ENCODE measurements at regions not wholly inside any gene's neighbourhood (a gene's known extent, or its start where the extent isn't known, plus 50 kb on each side); places are given as distances from the start of the nearest gene placed in this dataset.
"Not testable (repeated sequence)": the region's sequence is repeated elsewhere in the genome, so short reads cannot be mapped to it uniquely, and the experiment has no call there.

GRCh38 chr10:123221418-123221817 is 67.2 kb downstream of the BUB3 start:
- no peaks in the 10 kb centered on the region for H3K27me3 ChIP-seq
- no peak for TF ChIP-seq CTCF (IDR thresholded peaks at IDR 0.05)
- no peaks in the 10 kb centered on the region for H3K4me1 ChIP-seq
- H3K27ac ChIP-seq, result no peak overlapping the region
- DNase-seq (ENCODE audit: low spot score), result no peak
- H3K9me3 ChIP-seq, result peaks cover 0 to 1% of the 10 kb centered on the region in 2 donors
- H3K36me3 ChIP-seq, result no peaks in the 10 kb centered on the region
- H3K4me3 ChIP-seq, result no peak overlapping the region

- no peak for DNase-seq (ENCODE audit: low spot score)
- H3K4me1 ChIP-seq, result no peaks in the 10 kb centered on the region
- no peak overlapping the region for H3K27ac ChIP-seq
- H3K36me3 ChIP-seq, result no peaks in the 10 kb centered on the region
- no peaks in the 10 kb centered on the region for H3K27me3 ChIP-seq
- no peak overlapping the region for H3K4me3 ChIP-seq
- no peak for TF ChIP-seq CTCF (IDR thresholded peaks at IDR 0.05)
- H3K9me3 ChIP-seq, result no peaks in the 10 kb centered on the region
Observed at GRCh38 chr10:123222832-123223231, 68.6 kb downstream of the BUB3 start.

GRCh38 chr10:123227706-123228105 is 73.5 kb downstream of the BUB3 start:
- Histone ChIP-seq H3K27ac (no peak overlapping the region), H3K9me3 (no peaks in the 10 kb centered on the region), H3K27me3 (no peaks in the 10 kb centered on the region), H3K4me1 (no peaks in the 10 kb centered on the region), H3K4me3 (no peak overlapping the region), H3K36me3 (no peaks in the 10 kb centered on the region)
- TF ChIP-seq CTCF (IDR thresholded peaks at IDR 0.05), result no peak
- no peak for DNase-seq (ENCODE audit: low spot score)

GRCh38 chr10:123229927-123230630 is 75.9 kb downstream of the BUB3 start:
- H3K27me3 ChIP-seq, result no peaks in the 10 kb centered on the region
- no peak for DNase-seq (ENCODE audit: low spot score)
- peaks cover 0 to 13% of the 10 kb centered on the region in 2 donors for H3K9me3 ChIP-seq
- TF ChIP-seq CTCF (IDR thresholded peaks at IDR 0.05), result no peak
- H3K36me3 ChIP-seq, result no peaks in the 10 kb centered on the region
- H3K4me1 ChIP-seq, result no peaks in the 10 kb centered on the region
- no peak overlapping the region for H3K27ac ChIP-seq
- no peak overlapping the region for H3K4me3 ChIP-seq

GRCh38 chr10:123232879-123233278 is 78.7 kb downstream of the BUB3 start:
- H3K36me3 ChIP-seq; H3K4me3 ChIP-seq; H3K27ac ChIP-seq; H3K4me1 ChIP-seq; DNase-seq (ENCODE audit: low spot score); H3K27me3 ChIP-seq: not testable (repeated sequence)
- H3K9me3 ChIP-seq, result peaks cover 0 to 18% of the 10 kb centered on the region in 2 donors

- peaks cover 0 to 18% of the 10 kb centered on the region in 2 donors for H3K9me3 ChIP-seq
Observed at GRCh38 chr10:123235014-123235413, 80.8 kb downstream of the BUB3 start.

GRCh38 chr10:123236126-123236525 is 81.9 kb downstream of the BUB3 start:
- no peaks in the 10 kb centered on the region for H3K36me3 ChIP-seq
- no peak for TF ChIP-seq CTCF (IDR thresholded peaks at IDR 0.05)
- no peak for DNase-seq (ENCODE audit: low spot score)

More at GRCh38 chr10:123235014-123235413, 80.8 kb downstream of the BUB3 start:
- not testable (repeated sequence) for H3K36me3 ChIP-seq; H3K27ac ChIP-seq; H3K27me3 ChIP-seq; H3K4me1 ChIP-seq; H3K4me3 ChIP-seq; DNase-seq (ENCODE audit: low spot score)

More at GRCh38 chr10:123236126-123236525, 81.9 kb downstream of the BUB3 start:
- H3K4me3 ChIP-seq, result no peak overlapping the region
- no peaks in the 10 kb centered on the region for H3K27me3 ChIP-seq
- no peaks in the 10 kb centered on the region for H3K4me1 ChIP-seq
- H3K9me3 ChIP-seq, result peaks cover 0 to 18% of the 10 kb centered on the region in 2 donors
- no peak overlapping the region for H3K27ac ChIP-seq

Measured in right atrium auricular region (tissue), 2 donors.